ENCODE measurements at regions not wholly inside any gene's neighbourhood (a gene's known extent, or its start where the extent isn't known, plus 50 kb on each side); places are given as distances from the start of the nearest gene placed in this dataset.

GRCh38 chr14:71437870-71438269 is 494.4 kb upstream of the RGS6 start:
- 0 out of 2 replicates have a peak, but pooled peaks cover 5% of the 10 kb centered on the region for H3K79me2 ChIP-seq (ENCODE audit: insufficient read depth, low read length)
- H3K36me3 ChIP-seq (ENCODE audit: low read length) = no peaks in the 10 kb centered on the region
- H4K20me1 ChIP-seq (ENCODE audit: low read depth, low read length) = no peaks in the 10 kb centered on the region
- H3K9ac ChIP-seq (ENCODE audit: low read length) = no peak overlapping the region
- H3K4me2 ChIP-seq (ENCODE audit: low read depth, low read length, poor library complexity, severe bottlenecking) = no peak overlapping the region
- no peak overlapping the region for H3K4me3 ChIP-seq (ENCODE audit: insufficient read depth, low read length, poor library complexity, severe bottlenecking)
- TF ChIP-seq EZH2phosphoT487 (conservative IDR thresholded peaks at IDR 0.05; ENCODE audit: low read length) (no peak), CTCF (IDR thresholded peaks at IDR 0.05; ENCODE audit: insufficient read depth, low read length, poor library complexity, severe bottlenecking) (no peak)
- H3K9me3 ChIP-seq (ENCODE audit: insufficient read depth, low read length) = no peaks in the 10 kb centered on the region
- H3K27ac ChIP-seq (ENCODE audit: low read depth, low read length) = no peak overlapping the region
- no peaks in the 10 kb centered on the region for H3F3A ChIP-seq (ENCODE audit: insufficient read depth)
- no peak overlapping the region for H2AFZ ChIP-seq (ENCODE audit: low read depth, low read length, severe bottlenecking)
- no peaks in the 10 kb centered on the region for H3K9me2 ChIP-seq (replicated peaks; ENCODE audit: insufficient read depth, low read length)
- H3K27me3 ChIP-seq (ENCODE audit: low read length) = no peaks in the 10 kb centered on the region

GRCh38 chr14:71438684-71439083 is 493.5 kb upstream of the RGS6 start:
- no peak overlapping the region for H3K27ac ChIP-seq (ENCODE audit: low read depth, low read length)
- no peaks in the 10 kb centered on the region for H3K27me3 ChIP-seq (ENCODE audit: low read length)
- no peak overlapping the region for H3K4me2 ChIP-seq (ENCODE audit: low read depth, low read length, poor library complexity, severe bottlenecking)
- TF ChIP-seq EZH2phosphoT487 (conservative IDR thresholded peaks at IDR 0.05; ENCODE audit: low read length) (no peak), CTCF (IDR thresholded peaks at IDR 0.05; ENCODE audit: insufficient read depth, low read length, poor library complexity, severe bottlenecking) (no peak)
- H4K20me1 ChIP-seq (ENCODE audit: low read depth, low read length) = no peaks in the 10 kb centered on the region
- no peak overlapping the region for H2AFZ ChIP-seq (ENCODE audit: low read depth, low read length, severe bottlenecking)
- H3K36me3 ChIP-seq (ENCODE audit: low read length) = no peaks in the 10 kb centered on the region
- H3K79me2 ChIP-seq (ENCODE audit: insufficient read depth, low read length) = 0 out of 2 replicates have a peak, but pooled peaks cover 5% of the 10 kb centered on the region
- H3K9me2 ChIP-seq (replicated peaks; ENCODE audit: insufficient read depth, low read length) = no peaks in the 10 kb centered on the region
- H3K4me3 ChIP-seq (ENCODE audit: insufficient read depth, low read length, poor library complexity, severe bottlenecking) = no peak overlapping the region
- H3K9me3 ChIP-seq (ENCODE audit: insufficient read depth, low read length) = no peaks in the 10 kb centered on the region
- H3F3A ChIP-seq (ENCODE audit: insufficient read depth) = no peaks in the 10 kb centered on the region
- no peak overlapping the region for H3K9ac ChIP-seq (ENCODE audit: low read length)

GRCh38 chr14:71441126-71441525 is 491.1 kb upstream of the RGS6 start:
- no peak overlapping the region for H3K4me3 ChIP-seq (ENCODE audit: insufficient read depth, low read length, poor library complexity, severe bottlenecking)
- H3K36me3 ChIP-seq (ENCODE audit: low read length) = no peaks in the 10 kb centered on the region
- no peaks in the 10 kb centered on the region for H3F3A ChIP-seq (ENCODE audit: insufficient read depth)
- TF ChIP-seq EZH2phosphoT487 (conservative IDR thresholded peaks at IDR 0.05; ENCODE audit: low read length) (no peak), CTCF (IDR thresholded peaks at IDR 0.05; ENCODE audit: insufficient read depth, low read length, poor library complexity, severe bottlenecking) (no peak)
- H2AFZ ChIP-seq (ENCODE audit: low read depth, low read length, severe bottlenecking) = no peak overlapping the region
- no peak overlapping the region for H3K27ac ChIP-seq (ENCODE audit: low read depth, low read length)
- H3K79me2 ChIP-seq (ENCODE audit: insufficient read depth, low read length) = 0 out of 2 replicates have a peak, but pooled peaks cover 5% of the 10 kb centered on the region
- no peaks in the 10 kb centered on the region; the same call in 1 of the 2 replicates for H4K20me1 ChIP-seq (ENCODE audit: low read depth, low read length)
- H3K4me2 ChIP-seq (ENCODE audit: low read depth, low read length, poor library complexity, severe bottlenecking) = no peak overlapping the region
- H3K27me3 ChIP-seq (ENCODE audit: low read length) = no peaks in the 10 kb centered on the region
- H3K9ac ChIP-seq (ENCODE audit: low read length) = no peak overlapping the region
- H3K9me3 ChIP-seq (ENCODE audit: insufficient read depth, low read length) = no peaks in the 10 kb centered on the region
- H3K9me2 ChIP-seq (replicated peaks; ENCODE audit: insufficient read depth, low read length) = no peaks in the 10 kb centered on the region

Measured in SU-DHL-6 (cell line).